HCT116 (cell line): ENCODE measurements at regions not wholly inside any gene's neighbourhood (a gene's known extent, or its start where the extent isn't known, plus 50 kb on each side); places are given as distances from the start of the nearest gene placed in this dataset.

Experiments used
- ATAC-seq: fragments of 200-7000 bp; cut with Tn5 transposase; 2 replicates; pipeline ENCODE4 v1.9.1; 2020; ENCODE audit warnings: mild to moderate bottlenecking, moderate library complexity
- BruUV-seq: library from RNA; stranded (reverse); fragments of 400-500 nt; replicated peaks from 2 replicates; lab custom pipeline; 2021; lab: Mats Ljungman, UMichigan
- CTCF ChIA-PET: fragments of 300-600 bp; sonication (Branson Sonifier 250); formaldehyde crosslinking; loops from one replicate; lab custom pipeline; 2021; ENCODE audit warnings: antibody characterized with exemption; lab: Charles Lee
- POLR2A ChIA-PET: fragments of 300-600, 350-600 bp; sonication (Branson Sonifier 250); formaldehyde crosslinking; loops from one replicate; lab custom pipeline; 2021; ENCODE audit warnings: antibody characterized with exemption; lab: Charles Lee
- RAD21 ChIA-PET, 2 experiments: fragments of 300-600 bp; sonication (Branson Sonifier 250); formaldehyde crosslinking; loops; one replicate each; lab custom pipeline; 2023; ENCODE audit warnings: low total read pairs in 2 of 2; ENCODE audit not compliant: uncharacterized antibody in 2 of 2, unreplicated experiment in 2 of 2, low non-redundant PET in 1 of 2; lab: Charles Lee
- DNase-seq: peaks from one replicate; pipeline ENCODE4 v3.0.0-alpha.2; 2010; ENCODE audit warnings: low read depth, low spot score
- H2AFZ ChIP-seq: fragments of 200-600 bp; shearing (Covaris generic), sonication (generic); 2 replicates; pipeline ENCODE4 v1.6.1; 2017; ENCODE audit warnings: low read depth, mixed run types, mixed read lengths, antibody characterized with exemption, low read length; ENCODE audit not compliant: poor library complexity, severe bottlenecking
- H3K27ac ChIP-seq: 2 replicates; pipeline ENCODE4 v1.5.1; 2012; ENCODE audit warnings: low read depth, low read length
- H3K27me3 ChIP-seq: fragments of 200-600 bp; sonication (generic); 2 replicates; pipeline ENCODE4 v1.6.1; 2016; ENCODE audit warnings: mixed run types, low read length, mixed read lengths; ENCODE audit not compliant: insufficient read depth
- H3K36me3 ChIP-seq, 2 experiments: fragments of 200-500 bp in 1 of 2; fragments of 200-600 bp in 1 of 2; sonication (Bioruptor generic) in 1 of 2; sonication (generic) in 1 of 2; 2 replicates each; pipeline versions ENCODE4 v1.5.1 to v1.6.1; 2014 to 2016; ENCODE audit warnings: low read length in 2 of 2, inconsistent platforms in 1 of 2, mixed read lengths in 1 of 2, mixed run types in 1 of 2; ENCODE audit not compliant: insufficient read depth in 2 of 2, control insufficient read depth in 1 of 2
- H3K4me1 ChIP-seq, 2 experiments: fragments of 200-600 bp in 1 of 2; sonication (generic) in 1 of 2; 2 replicates each; pipeline versions ENCODE4 v1.5.1 to v1.6.1; 2012 to 2017; ENCODE audit warnings: low read length in 2 of 2, inconsistent platforms in 1 of 2, mild to moderate bottlenecking in 1 of 2, mixed read lengths in 1 of 2, mixed run types in 1 of 2, moderate library complexity in 1 of 2; ENCODE audit not compliant: insufficient read depth in 2 of 2, control insufficient read depth in 1 of 2
- H3K4me2 ChIP-seq: fragments of 200-600 bp; sonication (generic); 2 replicates; pipeline ENCODE4 v1.6.1; 2017; ENCODE audit warnings: mixed run types, low read length, mixed read lengths
- H3K4me3 ChIP-seq, 2 experiments: fragments of 200-600 bp in 1 of 2; sonication (generic) in 1 of 2; replicated peaks in 1 of 2; 2 replicates each; pipeline ENCODE4 v1.5.1; 2011 to 2016; ENCODE audit warnings: low read length in 2 of 2, control low read depth in 1 of 2, low read depth in 1 of 2, mild to moderate bottlenecking in 1 of 2, mixed read lengths in 1 of 2, mixed run types in 1 of 2
- H3K79me2 ChIP-seq: fragments of 200-600 bp; sonication (generic); 2 replicates; pipeline ENCODE4 v1.6.1; 2017; ENCODE audit warnings: mild to moderate bottlenecking, mixed run types, low read length, moderate library complexity, mixed read lengths; ENCODE audit not compliant: insufficient read depth
- H3K9ac ChIP-seq: fragments of 200-600 bp; sonication (generic); 2 replicates; pipeline ENCODE4 v1.6.1; 2016; ENCODE audit warnings: low read length, mixed read lengths
- H3K9me2 ChIP-seq: fragments of 200-600 bp; sonication (generic), shearing (Covaris generic); 2 replicates; pipeline ENCODE4 v1.6.1; 2017; ENCODE audit warnings: mixed run types, mild to moderate bottlenecking, moderate library complexity; ENCODE audit not compliant: insufficient read depth
- H3K9me3 ChIP-seq, 2 experiments: fragments of 200-500 bp in 1 of 2; fragments of 200-600 bp in 1 of 2; sonication (Bioruptor generic) in 1 of 2; sonication (generic) in 1 of 2; 2 replicates each; pipeline ENCODE4 v1.6.1; 2014 to 2017; ENCODE audit warnings: low read length in 2 of 2, mixed read lengths in 2 of 2, inconsistent platforms in 1 of 2, low read depth in 1 of 2, mild to moderate bottlenecking in 1 of 2, mixed run types in 1 of 2, moderate library complexity in 1 of 2; ENCODE audit not compliant: control insufficient read depth in 1 of 2, insufficient read depth in 1 of 2
- H4K20me1 ChIP-seq: fragments of 200-600 bp; sonication (generic), shearing (Covaris generic); 2 replicates; pipeline ENCODE4 v1.6.1; 2017; ENCODE audit warnings: mixed run types, mild to moderate bottlenecking, moderate library complexity; ENCODE audit not compliant: insufficient read depth
- CEBPB ChIP-seq: IDR thresholded peaks from 2 replicates; pipeline ENCODE4 v1.6.1; 2012; ENCODE audit warnings: low read depth
- EGR1 ChIP-seq: IDR thresholded peaks from 2 replicates; pipeline ENCODE4 v1.6.1; 2012; ENCODE audit warnings: low read depth
- ELF1 ChIP-seq: IDR thresholded peaks from 2 replicates; pipeline ENCODE4 v1.6.1; 2012; ENCODE audit warnings: low read depth, borderline replicate concordance
- EZH2 ChIP-seq: fragments of 200-600 bp; sonication (generic); IDR thresholded peaks from 2 replicates; pipeline ENCODE4 v1.6.1; 2017; ENCODE audit warnings: antibody characterized with exemption, mixed run types
- EZH2phosphoT487 ChIP-seq: fragments of 200-600 bp; IDR thresholded peaks from 2 replicates; pipeline ENCODE4 v1.6.1; 2018; ENCODE audit warnings: antibody characterized with exemption, borderline replicate concordance
- POLR2A ChIP-seq: IDR thresholded peaks from 2 replicates; pipeline ENCODE4 v1.7.0; 2011; ENCODE audit warnings: borderline replicate concordance; ENCODE audit not compliant: insufficient read depth, insufficient read length; ENCODE audit errors: extremely low read depth
- POLR2AphosphoS5 ChIP-seq: IDR thresholded peaks from 2 replicates; pipeline ENCODE4 v1.6.1; 2011; ENCODE audit warnings: mild to moderate bottlenecking, low read depth, low read length, moderate library complexity
- RAD21 ChIP-seq: IDR thresholded peaks from 2 replicates; pipeline ENCODE4 v1.6.1; 2012; ENCODE audit warnings: low read depth, mild to moderate bottlenecking
- SIN3A ChIP-seq: IDR thresholded peaks from 2 replicates; pipeline ENCODE4 v1.6.1; 2012; ENCODE audit warnings: low read depth
- SP1 ChIP-seq: IDR thresholded peaks from 2 replicates; pipeline ENCODE4 v1.6.1; 2012; ENCODE audit warnings: low read depth
- SRF ChIP-seq: IDR thresholded peaks from 2 replicates; pipeline ENCODE4 v1.6.1; 2012; ENCODE audit warnings: low read depth
- TCF7L2 ChIP-seq: IDR thresholded peaks from 2 replicates; pipeline ENCODE4 v1.7.0; 2011; ENCODE audit warnings: borderline replicate concordance, inconsistent platforms; ENCODE audit not compliant: insufficient read depth, insufficient read length; ENCODE audit errors: extremely low read depth
- ZFX ChIP-seq: fragments of 450-650 bp; IDR thresholded peaks from 2 replicates; pipeline ENCODE4 v1.6.1; 2017
- ZNF274 ChIP-seq: fragments of 200-500 bp; sonication (Bioruptor generic); IDR thresholded peaks from 2 replicates; pipeline ENCODE4 v1.6.1; 2014; ENCODE audit warnings: mild to moderate bottlenecking, low read depth, low read length, inconsistent platforms
- intact Hi-C: fragments of 100-400 bp; cut with micrococcal nuclease; formaldehyde crosslinking; loops from 2 replicates; pipeline ENCODE4 v1.10.0; 2022
- TF ChIP-seq, protein P1 (sequence below): IDR thresholded peaks from 2 replicates; pipeline ENCODE4 v1.6.1; 2012
- TF ChIP-seq, protein P2 (sequence below): IDR thresholded peaks from 2 replicates; pipeline ENCODE4 v1.6.1; 2012

DNA sequence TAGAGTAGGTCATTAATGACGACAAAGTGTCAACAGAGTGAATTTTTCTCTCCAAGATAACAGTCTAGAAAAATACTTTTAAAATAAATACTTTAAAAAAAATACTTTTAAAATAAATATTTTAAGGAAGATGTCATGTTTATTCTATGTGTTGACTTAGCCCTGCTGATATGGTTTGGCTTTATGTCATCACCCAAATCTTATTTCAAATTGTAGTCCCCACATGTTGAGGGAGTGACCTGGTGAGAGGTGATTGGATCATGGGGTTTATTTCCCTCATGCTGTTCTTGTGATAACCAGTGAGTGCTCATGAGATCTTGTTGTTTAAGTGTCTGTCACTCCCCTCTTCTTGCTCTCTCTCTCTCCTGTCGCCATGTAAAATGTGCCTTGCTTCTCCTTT, 754.9 kb upstream of the SLIT2 start:
- intact Hi-C loops, result no loop called here
- Histone ChIP-seq H3K4me2 (no peak overlapping the region), H3K9me2 (no peaks in the 10 kb centered on the region), H3K27me3 (no peaks in the 10 kb centered on the region), H3K9me3 (no peaks in the 10 kb centered on the region), H3K9ac (no peak overlapping the region)
- POLR2A ChIA-PET, result no interaction called here
- no peak for ATAC-seq
- BruUV-seq, result no TSS peak
- RAD21 ChIA-PET, result no interaction called here
- CTCF ChIA-PET, result no interaction called here
- TF ChIP-seq, protein P1, sequence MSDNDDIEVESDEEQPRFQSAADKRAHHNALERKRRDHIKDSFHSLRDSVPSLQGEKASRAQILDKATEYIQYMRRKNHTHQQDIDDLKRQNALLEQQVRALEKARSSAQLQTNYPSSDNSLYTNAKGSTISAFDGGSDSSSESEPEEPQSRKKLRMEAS, result no peak
- no peak for TF ChIP-seq SRF
- TF ChIP-seq, all 23 proteins: peak for 0
- no peak overlapping the region for H3K4me3 ChIP-seq
- H2AFZ ChIP-seq, result no peak overlapping the region
- no peaks in the 10 kb centered on the region for H3K36me3 ChIP-seq
- no peaks in the 10 kb centered on the region for H3K4me1 ChIP-seq
- no peaks in the 10 kb centered on the region for H3K79me2 ChIP-seq
- no peak for DNase-seq
- no peaks in the 10 kb centered on the region for H4K20me1 ChIP-seq
- H3K27ac ChIP-seq, result no peak overlapping the region

GRCh38 chr4:19494961-19495360, 756.7 kb upstream of the SLIT2 start:
- no peaks in the 10 kb centered on the region for H3K4me1 ChIP-seq
- no peaks in the 10 kb centered on the region for H3K79me2 ChIP-seq
- no peak overlapping the region for H3K4me3 ChIP-seq
- H4K20me1 ChIP-seq, result no peaks in the 10 kb centered on the region
- no TSS peak for BruUV-seq
- no peak overlapping the region for H2AFZ ChIP-seq
- DNase-seq (no peak), ATAC-seq (no peak)
- RAD21 ChIA-PET, result no interaction called here
- no peak overlapping the region for H3K27ac ChIP-seq
- no peak overlapping the region for H3K4me2 ChIP-seq
- CTCF ChIA-PET, result no interaction called here
- H3K9me3 ChIP-seq, result no peaks in the 10 kb centered on the region
- H3K9me2 ChIP-seq, result no peaks in the 10 kb centered on the region
- intact Hi-C loops, result no loop called here
- no peaks in the 10 kb centered on the region for H3K27me3 ChIP-seq
- TF ChIP-seq POLR2A, result no peak
- TF ChIP-seq EZH2, result no peak
- TF ChIP-seq TCF7L2, result no peak
- TF ChIP-seq, protein P2, sequence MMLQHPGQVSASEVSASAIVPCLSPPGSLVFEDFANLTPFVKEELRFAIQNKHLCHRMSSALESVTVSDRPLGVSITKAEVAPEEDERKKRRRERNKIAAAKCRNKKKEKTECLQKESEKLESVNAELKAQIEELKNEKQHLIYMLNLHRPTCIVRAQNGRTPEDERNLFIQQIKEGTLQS, result no peak
- TF ChIP-seq POLR2AphosphoS5, result no peak
- TF ChIP-seq SP1, result no peak
- TF ChIP-seq CEBPB, result no peak
- TF ChIP-seq EGR1, result no peak
- TF ChIP-seq EZH2phosphoT487, result no peak
- no peak for TF ChIP-seq ZNF274
- TF ChIP-seq ZFX, result no peak
- TF ChIP-seq ELF1, result no peak
- TF ChIP-seq RAD21, result no peak
- no peak for TF ChIP-seq SRF
- TF ChIP-seq SIN3A, result no peak
- no peak overlapping the region for H3K9ac ChIP-seq
- H3K36me3 ChIP-seq, result no peaks in the 10 kb centered on the region
- POLR2A ChIA-PET, result no interaction called here
